ENCODE measurements at regions not wholly inside any gene's neighbourhood (a gene's known extent, or its start where the extent isn't known, plus 50 kb on each side); places are given as distances from the start of the nearest gene placed in this dataset.
"Not testable (repeated sequence)": the region's sequence is repeated elsewhere in the genome, so short reads cannot be mapped to it uniquely, and the experiment has no call there.

DNA sequence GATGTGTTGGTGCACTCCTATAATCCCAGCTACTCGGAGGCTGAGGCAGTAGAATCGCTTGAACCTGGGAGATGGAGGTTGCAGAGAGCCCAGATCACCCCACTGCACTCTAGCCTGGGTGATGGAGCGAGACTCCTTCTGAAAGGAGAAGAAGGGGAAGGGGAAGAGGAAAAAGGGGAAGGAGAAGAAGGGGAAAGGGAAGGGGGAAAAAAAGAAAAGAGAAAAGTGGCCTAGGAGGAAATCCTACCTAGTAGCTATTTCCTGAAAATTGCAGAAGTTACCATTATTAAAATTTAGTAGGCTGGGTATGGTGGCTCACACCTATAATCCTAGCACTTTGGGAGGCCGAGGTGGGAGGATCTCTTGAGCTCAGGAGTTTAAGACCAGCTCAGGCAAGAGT lies 67.4 kb downstream of the ARRDC3 start:
- Histone ChIP-seq H3K36me3 (ENCODE audit: control insufficient read depth, insufficient read depth, low read length) (no peaks in the 10 kb centered on the region), H3K27ac (ENCODE audit: low read depth, low read length, severe bottlenecking) (no peak overlapping the region), H3K4me3 (ENCODE audit: extremely low read depth, insufficient read depth, low read length, poor library complexity, severe bottlenecking) (no peak overlapping the region), H3K4me1 (ENCODE audit: control insufficient read depth, insufficient read depth, low read length, poor library complexity, severe bottlenecking) (peaks cover 39% of the 10 kb centered on the region), H3K9me3 (ENCODE audit: control insufficient read depth, low read length) (no peaks in the 10 kb centered on the region)
- WGBS, 2 experiments (ENCODE audit: insufficient coverage in 2 of 2), result 90% methylated on average over 2 of the region's 4 CpGs; no CpG with 5 or more reads in 1 of the 2 experiments

DNA sequence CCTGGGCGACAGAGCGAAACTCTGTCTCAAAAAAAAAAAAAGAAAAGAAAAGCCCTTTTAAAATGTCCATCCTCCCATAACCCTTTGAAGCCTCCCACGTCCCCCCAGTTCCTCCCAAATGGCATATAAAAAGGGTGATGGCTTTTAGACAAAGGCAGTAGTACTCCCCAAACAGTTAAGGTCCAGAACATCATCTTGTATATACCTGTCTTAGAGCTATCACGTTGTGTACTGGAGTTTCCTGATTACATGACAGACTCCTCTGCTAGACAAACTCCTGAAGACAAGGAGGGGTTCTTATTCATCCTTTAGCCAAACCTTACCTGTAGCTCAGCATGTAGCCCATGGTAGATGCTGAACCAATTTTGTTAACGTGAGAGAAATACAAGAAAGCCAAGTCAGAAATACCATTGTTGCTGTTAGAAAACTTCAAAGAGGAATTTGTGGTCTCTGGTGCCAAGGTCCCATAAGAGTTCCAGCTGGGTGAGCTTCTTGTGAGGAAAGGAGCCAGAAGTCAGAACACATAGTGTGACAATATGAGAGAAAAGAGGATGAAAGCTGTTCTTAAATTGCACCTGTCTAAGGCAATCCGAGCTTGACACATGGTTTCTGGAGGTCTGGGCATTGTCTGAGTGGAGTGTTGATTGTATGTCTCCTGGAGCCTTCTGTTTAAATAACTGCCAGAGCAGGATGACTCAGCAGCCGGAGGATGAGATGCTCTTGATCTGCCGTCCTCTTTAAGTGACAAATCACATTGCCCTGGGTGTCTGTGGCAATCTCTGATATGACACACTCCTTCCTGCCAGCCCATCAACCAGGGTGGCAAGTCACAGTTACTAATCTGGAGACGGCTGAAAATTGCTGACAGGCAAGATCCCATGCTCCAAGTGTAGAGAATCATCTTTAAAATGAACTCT lies 69.1 kb downstream of the ARRDC3 start:
- Histone ChIP-seq H3K27ac (ENCODE audit: low read depth, low read length, severe bottlenecking) (peak overlapping the region; percentile 85), H3K36me3 (ENCODE audit: control insufficient read depth, insufficient read depth, low read length) (no peaks in the 10 kb centered on the region), H3K4me3 (ENCODE audit: extremely low read depth, insufficient read depth, low read length, poor library complexity, severe bottlenecking) (no peak overlapping the region), H3K9me3 (ENCODE audit: control insufficient read depth, low read length) (no peaks in the 10 kb centered on the region), H3K4me1 (ENCODE audit: control insufficient read depth, insufficient read depth, low read length, poor library complexity, severe bottlenecking) (peaks cover 39% of the 10 kb centered on the region)
- WGBS, 2 experiments (ENCODE audit: insufficient coverage in 2 of 2), result 42 to 48% methylated on average over 5 to 7 of the region's 9 CpGs

- WGBS, 2 experiments (ENCODE audit: insufficient coverage in 2 of 2), result 67% methylated on average over 1 of the region's 1 CpG; no CpG with 5 or more reads in 1 of the 2 experiments
- Histone ChIP-seq H3K36me3 (ENCODE audit: control insufficient read depth, insufficient read depth, low read length) (no peaks in the 10 kb centered on the region), H3K4me1 (ENCODE audit: control insufficient read depth, insufficient read depth, low read length, poor library complexity, severe bottlenecking) (peaks cover 39% of the 10 kb centered on the region), H3K27ac (ENCODE audit: low read depth, low read length, severe bottlenecking) (peak overlapping the region; percentile 84), H3K4me3 (ENCODE audit: extremely low read depth, insufficient read depth, low read length, poor library complexity, severe bottlenecking) (no peak overlapping the region), H3K9me3 (ENCODE audit: control insufficient read depth, low read length) (no peaks in the 10 kb centered on the region)
Observed at GRCh38 chr5:91312698-91313097, 70.4 kb downstream of the ARRDC3 start.

DNA sequence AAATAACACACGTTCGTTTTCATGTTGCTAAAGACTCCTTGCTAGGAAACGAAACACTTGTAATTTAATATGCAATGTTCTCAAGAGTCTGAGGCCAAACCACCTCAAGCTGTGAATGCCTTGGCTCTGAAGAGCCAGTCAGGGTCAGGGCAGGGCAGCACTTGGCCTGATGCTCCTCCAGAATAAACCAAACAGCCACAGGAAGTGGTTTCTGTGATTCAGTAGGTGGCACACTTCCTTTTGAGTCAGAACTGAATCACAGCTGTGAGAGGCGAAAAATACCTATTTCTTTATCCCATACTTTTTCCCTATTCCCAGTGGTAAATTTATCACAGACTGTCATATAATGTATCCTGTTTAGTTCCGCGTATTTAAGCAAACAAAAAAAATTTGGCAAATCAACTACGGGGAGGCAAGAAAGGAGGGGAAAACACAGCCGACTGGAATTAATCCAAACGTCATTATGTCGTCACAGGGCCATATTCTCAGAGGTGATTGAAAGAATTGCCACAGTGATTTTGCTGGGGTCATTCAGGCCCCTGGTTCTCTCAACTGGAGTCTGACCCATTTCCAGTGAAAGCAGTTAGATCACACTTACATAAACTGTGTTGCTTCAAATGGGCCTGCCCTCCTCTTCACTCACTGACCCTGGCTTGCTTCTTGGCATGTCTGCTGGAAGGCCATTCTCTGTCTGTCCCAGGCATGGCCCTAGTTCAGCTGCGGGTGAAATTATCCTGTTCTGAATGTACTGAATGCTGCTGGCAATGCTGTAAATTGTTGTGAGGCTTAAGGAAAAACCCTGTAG lies 71.2 kb downstream of the ARRDC3 start:
- H3K4me3 ChIP-seq (ENCODE audit: extremely low read depth, insufficient read depth, low read length, poor library complexity, severe bottlenecking), result no peak overlapping the region
- 77 to 82% methylated on average over 4 to 9 of the region's 11 CpGs for WGBS, 2 experiments (ENCODE audit: insufficient coverage in 2 of 2)

GRCh38 chr5:91311168-91311696 lies 71.9 kb downstream of the ARRDC3 start:
- peaks cover 39% of the 10 kb centered on the region for H3K4me1 ChIP-seq (ENCODE audit: control insufficient read depth, insufficient read depth, low read length, poor library complexity, severe bottlenecking)
- no peak overlapping the region for H3K4me3 ChIP-seq (ENCODE audit: extremely low read depth, insufficient read depth, low read length, poor library complexity, severe bottlenecking)
- no peaks in the 10 kb centered on the region for H3K36me3 ChIP-seq (ENCODE audit: control insufficient read depth, insufficient read depth, low read length)
- 90 to 97% methylated on average over 2 to 4 of the region's 5 CpGs for WGBS, 2 experiments (ENCODE audit: insufficient coverage in 2 of 2)
- H3K9me3 ChIP-seq (ENCODE audit: control insufficient read depth, low read length), result no peaks in the 10 kb centered on the region
- peak overlapping the region; percentile 84 for H3K27ac ChIP-seq (ENCODE audit: low read depth, low read length, severe bottlenecking)

More for the DNA sequence above, 71.2 kb downstream of the ARRDC3 start:
- Histone ChIP-seq H3K36me3 (ENCODE audit: control insufficient read depth, insufficient read depth, low read length) (no peaks in the 10 kb centered on the region), H3K27ac (ENCODE audit: low read depth, low read length, severe bottlenecking) (peak overlapping the region; percentile 84), H3K4me1 (ENCODE audit: control insufficient read depth, insufficient read depth, low read length, poor library complexity, severe bottlenecking) (peaks cover 39% of the 10 kb centered on the region), H3K9me3 (ENCODE audit: control insufficient read depth, low read length) (no peaks in the 10 kb centered on the region)

- H3K36me3 ChIP-seq (ENCODE audit: control insufficient read depth, insufficient read depth, low read length); H3K27ac ChIP-seq (ENCODE audit: low read depth, low read length, severe bottlenecking); H3K9me3 ChIP-seq (ENCODE audit: control insufficient read depth, low read length); H3K4me3 ChIP-seq (ENCODE audit: extremely low read depth, insufficient read depth, low read length, poor library complexity, severe bottlenecking): not testable (repeated sequence)
- 83 to 97% methylated on average over 2 to 4 of the region's 5 CpGs for WGBS, 2 experiments (ENCODE audit: insufficient coverage in 2 of 2)
- peaks cover 23% of the 10 kb centered on the region for H3K4me1 ChIP-seq (ENCODE audit: control insufficient read depth, insufficient read depth, low read length, poor library complexity, severe bottlenecking)
Observed at GRCh38 chr5:91308157-91308556, 75.0 kb downstream of the ARRDC3 start.

- Histone ChIP-seq H3K36me3 (ENCODE audit: control insufficient read depth, insufficient read depth, low read length) (no peaks in the 10 kb centered on the region), H3K9me3 (ENCODE audit: control insufficient read depth, low read length) (no peaks in the 10 kb centered on the region), H3K4me1 (ENCODE audit: control insufficient read depth, insufficient read depth, low read length, poor library complexity, severe bottlenecking) (peaks cover 12% of the 10 kb centered on the region), H3K4me3 (ENCODE audit: extremely low read depth, insufficient read depth, low read length, poor library complexity, severe bottlenecking) (no peak overlapping the region), H3K27ac (ENCODE audit: low read depth, low read length, severe bottlenecking) (no peak overlapping the region)
- WGBS, 2 experiments (ENCODE audit: insufficient coverage in 2 of 2), result 94% methylated on average over 3 of the region's 4 CpGs
Observed at GRCh38 chr5:91307048-91307447, 76.1 kb downstream of the ARRDC3 start.

GRCh38 chr5:91306497-91306896 lies 76.6 kb downstream of the ARRDC3 start:
- Histone ChIP-seq H3K4me1 (ENCODE audit: control insufficient read depth, insufficient read depth, low read length, poor library complexity, severe bottlenecking) (peaks cover 8% of the 10 kb centered on the region), H3K4me3 (ENCODE audit: extremely low read depth, insufficient read depth, low read length, poor library complexity, severe bottlenecking) (no peak overlapping the region), H3K9me3 (ENCODE audit: control insufficient read depth, low read length) (no peaks in the 10 kb centered on the region), H3K27ac (ENCODE audit: low read depth, low read length, severe bottlenecking) (no peak overlapping the region), H3K36me3 (ENCODE audit: control insufficient read depth, insufficient read depth, low read length) (no peaks in the 10 kb centered on the region)
- 86 to 100% methylated on average over 1 to 2 of the region's 3 CpGs for WGBS, 2 experiments (ENCODE audit: insufficient coverage in 2 of 2)

- H3K4me1 ChIP-seq (ENCODE audit: control insufficient read depth, insufficient read depth, low read length, poor library complexity, severe bottlenecking), result no peaks in the 10 kb centered on the region
- H3K4me3 ChIP-seq (ENCODE audit: extremely low read depth, insufficient read depth, low read length, poor library complexity, severe bottlenecking), result no peak overlapping the region
- no peaks in the 10 kb centered on the region for H3K36me3 ChIP-seq (ENCODE audit: control insufficient read depth, insufficient read depth, low read length)
- H3K27ac ChIP-seq (ENCODE audit: low read depth, low read length, severe bottlenecking), result no peak overlapping the region
- H3K9me3 ChIP-seq (ENCODE audit: control insufficient read depth, low read length), result no peaks in the 10 kb centered on the region
Observed at GRCh38 chr5:91305640-91306039, 77.5 kb downstream of the ARRDC3 start.

GRCh38 chr5:91304015-91304414 lies 79.1 kb downstream of the ARRDC3 start:
- not testable (repeated sequence) for H3K4me3 ChIP-seq (ENCODE audit: extremely low read depth, insufficient read depth, low read length, poor library complexity, severe bottlenecking); H3K27ac ChIP-seq (ENCODE audit: low read depth, low read length, severe bottlenecking); H3K4me1 ChIP-seq (ENCODE audit: control insufficient read depth, insufficient read depth, low read length, poor library complexity, severe bottlenecking); H3K9me3 ChIP-seq (ENCODE audit: control insufficient read depth, low read length); H3K36me3 ChIP-seq (ENCODE audit: control insufficient read depth, insufficient read depth, low read length)
- WGBS, 2 experiments (ENCODE audit: insufficient coverage in 2 of 2), result 97 to 100% methylated on average over 3 to 4 of the region's 4 CpGs

Measured in mesodermal cell (in vitro differentiated cells).